Upper lobe of right lung (tissue), 1 donor: ENCODE measurements at regions not wholly inside any gene's neighbourhood (a gene's known extent, or its start where the extent isn't known, plus 50 kb on each side); places are given as distances from the start of the nearest gene placed in this dataset.

Experiments
- ATAC-seq: fragments of 200-7000 bp; cut with Tn5 transposase; one replicate; pipeline ENCODE4 v1.9.1; 2020; ENCODE audit warnings: mild to moderate bottlenecking, moderate library complexity
- DNase-seq: peaks from one replicate; pipeline ENCODE4 v3.0.0-alpha.2; 2020
- H3K27ac ChIP-seq: fragments of 200-600 bp; one replicate; pipeline ENCODE4 v1.8.0; 2022
- H3K27me3 ChIP-seq: fragments of 200-600 bp; one replicate; pipeline ENCODE4 v1.8.0; 2022; ENCODE audit warnings: mild to moderate bottlenecking
- H3K36me3 ChIP-seq: fragments of 200-600 bp; one replicate; pipeline ENCODE4 v1.8.0; 2022
- H3K4me1 ChIP-seq: fragments of 200-600 bp; one replicate; pipeline ENCODE4 v1.8.0; 2022
- H3K4me3 ChIP-seq: fragments of 200-600 bp; one replicate; pipeline ENCODE4 v1.8.0; 2022; ENCODE audit warnings: mild to moderate bottlenecking
- H3K9me3 ChIP-seq: fragments of 200-600 bp; one replicate; pipeline ENCODE4 v1.8.0; 2022
- intact Hi-C: fragments of 100-400 bp; cut with DNase I; formaldehyde crosslinking; loops from one replicate; pipeline ENCODE4 v1.11.0; 2022
- TF ChIP-seq, protein P1 (sequence below): fragments of 200-600 bp; IDR thresholded peaks from one replicate; pipeline ENCODE4 v1.8.0; 2022; ENCODE audit warnings: antibody characterized with exemption
- donor health status: DM: no; HTN: yes; CAD: no; lungs with severe emphysema.

DNA sequence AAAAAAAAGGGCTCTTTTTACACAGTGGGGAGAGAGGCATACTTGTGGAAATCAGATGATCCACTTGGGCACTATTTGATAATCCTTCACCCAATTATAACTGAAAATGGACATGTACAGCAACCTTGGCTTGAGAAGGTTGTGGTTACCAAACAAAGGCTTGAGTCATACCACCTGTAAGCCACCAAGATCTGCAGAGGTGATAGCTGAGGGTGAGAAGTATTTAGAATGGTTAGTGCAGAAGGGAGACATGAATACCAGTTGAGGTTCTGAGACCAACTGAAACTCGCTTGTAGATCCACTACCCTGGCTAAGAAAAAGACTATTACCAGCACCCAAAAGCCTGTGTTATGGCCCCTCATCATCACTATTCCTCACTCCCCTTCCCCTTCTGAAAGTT lies 614.0 kb downstream of the STIM2 start:
- ATAC-seq (no peak), DNase-seq (no peak)
- Histone ChIP-seq H3K27me3 (no peaks in the 10 kb centered on the region), H3K36me3 (no peaks in the 10 kb centered on the region), H3K4me1 (no peaks in the 10 kb centered on the region), H3K27ac (no peak overlapping the region), H3K4me3 (no peak overlapping the region), H3K9me3 (no peaks in the 10 kb centered on the region)
- TF ChIP-seq, protein P1, sequence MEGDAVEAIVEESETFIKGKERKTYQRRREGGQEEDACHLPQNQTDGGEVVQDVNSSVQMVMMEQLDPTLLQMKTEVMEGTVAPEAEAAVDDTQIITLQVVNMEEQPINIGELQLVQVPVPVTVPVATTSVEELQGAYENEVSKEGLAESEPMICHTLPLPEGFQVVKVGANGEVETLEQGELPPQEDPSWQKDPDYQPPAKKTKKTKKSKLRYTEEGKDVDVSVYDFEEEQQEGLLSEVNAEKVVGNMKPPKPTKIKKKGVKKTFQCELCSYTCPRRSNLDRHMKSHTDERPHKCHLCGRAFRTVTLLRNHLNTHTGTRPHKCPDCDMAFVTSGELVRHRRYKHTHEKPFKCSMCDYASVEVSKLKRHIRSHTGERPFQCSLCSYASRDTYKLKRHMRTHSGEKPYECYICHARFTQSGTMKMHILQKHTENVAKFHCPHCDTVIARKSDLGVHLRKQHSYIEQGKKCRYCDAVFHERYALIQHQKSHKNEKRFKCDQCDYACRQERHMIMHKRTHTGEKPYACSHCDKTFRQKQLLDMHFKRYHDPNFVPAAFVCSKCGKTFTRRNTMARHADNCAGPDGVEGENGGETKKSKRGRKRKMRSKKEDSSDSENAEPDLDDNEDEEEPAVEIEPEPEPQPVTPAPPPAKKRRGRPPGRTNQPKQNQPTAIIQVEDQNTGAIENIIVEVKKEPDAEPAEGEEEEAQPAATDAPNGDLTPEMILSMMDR, result no peak
- intact Hi-C loops, result no loop called here

DNA sequence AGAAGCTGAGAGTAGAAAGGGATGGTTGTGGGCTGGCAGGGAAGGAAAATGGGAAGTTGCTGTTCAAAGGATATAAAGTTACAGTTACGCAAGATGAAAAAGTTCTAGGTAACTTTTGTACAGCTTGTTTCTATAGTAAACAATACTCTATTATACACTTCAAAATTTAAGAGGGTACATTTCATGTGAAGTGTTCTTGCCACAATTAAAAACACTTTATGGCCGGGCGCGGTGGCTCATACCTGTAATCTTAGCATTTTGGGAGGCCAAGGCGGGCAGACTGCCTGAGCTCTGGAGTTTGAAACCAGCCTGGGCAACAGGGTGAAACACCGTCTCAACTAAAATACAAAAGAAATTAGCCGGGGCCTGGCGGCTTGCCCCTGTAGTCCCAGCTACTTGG lies 623.6 kb downstream of the STIM2 start:
- TF ChIP-seq, protein P1, result no peak
- H3K9me3 ChIP-seq, result no peaks in the 10 kb centered on the region
- H3K4me3 ChIP-seq, result no peak overlapping the region
- no peaks in the 10 kb centered on the region for H3K36me3 ChIP-seq
- peak; percentile 61 for ATAC-seq
- no peaks in the 10 kb centered on the region for H3K4me1 ChIP-seq
- H3K27ac ChIP-seq, result no peak overlapping the region
- no peaks in the 10 kb centered on the region for H3K27me3 ChIP-seq
- intact Hi-C loops, result no loop called here
- DNase-seq, result peak; percentile 70

DNA sequence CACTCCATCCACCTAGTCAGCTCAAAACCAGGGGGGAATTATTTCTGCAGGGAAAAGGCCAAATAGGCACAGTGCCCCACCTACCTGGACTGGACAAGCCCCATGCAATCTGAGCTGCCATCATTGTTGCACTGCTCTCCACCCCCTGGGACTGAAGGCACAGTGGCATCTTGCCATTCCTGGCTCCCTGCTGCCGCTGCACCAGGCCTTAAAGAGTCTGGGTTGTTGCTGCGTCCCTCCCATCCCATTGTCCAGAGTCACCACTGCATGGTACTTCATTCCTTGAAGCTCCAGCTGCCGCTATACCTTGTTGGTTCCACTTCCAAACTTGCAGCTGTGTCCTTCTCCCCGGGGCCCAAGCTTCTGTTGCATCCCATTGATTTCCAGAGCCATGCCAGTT lies 629.7 kb downstream of the STIM2 start:
- no peak for DNase-seq
- no peaks in the 10 kb centered on the region for H3K36me3 ChIP-seq
- peak; percentile 25 for ATAC-seq
- intact Hi-C loops, result no loop called here
- no peak overlapping the region for H3K27ac ChIP-seq
- H3K4me1 ChIP-seq, result no peaks in the 10 kb centered on the region
- H3K4me3 ChIP-seq, result no peak overlapping the region
- TF ChIP-seq, protein P1, result no peak
- H3K9me3 ChIP-seq, result no peaks in the 10 kb centered on the region
- no peaks in the 10 kb centered on the region for H3K27me3 ChIP-seq

DNA sequence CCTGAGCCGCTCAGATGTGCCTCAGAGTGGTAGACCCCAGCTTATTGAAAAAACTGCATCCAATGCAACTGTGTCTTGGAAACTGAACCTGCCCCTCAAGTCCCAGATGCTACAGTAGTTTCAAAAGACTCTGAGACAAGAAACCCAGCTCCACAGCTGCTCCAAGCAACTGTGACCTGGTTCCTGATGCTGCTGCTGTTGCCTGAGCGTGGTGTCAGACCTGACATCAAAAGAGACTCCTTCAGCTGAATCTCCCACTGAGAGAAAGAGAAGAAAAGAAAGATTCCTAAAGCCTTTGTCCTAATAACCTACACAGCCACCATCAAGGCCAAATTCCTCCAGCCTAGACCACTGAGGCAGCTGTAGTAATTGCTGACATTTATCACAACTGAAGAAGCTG lies 630.1 kb downstream of the STIM2 start:
- no peak for DNase-seq
- TF ChIP-seq, protein P1, result no peak
- Histone ChIP-seq H3K27ac (no peak overlapping the region), H3K27me3 (no peaks in the 10 kb centered on the region), H3K4me3 (no peak overlapping the region), H3K4me1 (no peaks in the 10 kb centered on the region), H3K9me3 (no peaks in the 10 kb centered on the region), H3K36me3 (no peaks in the 10 kb centered on the region)
- intact Hi-C loops, result no loop called here
- no peak for ATAC-seq

DNA sequence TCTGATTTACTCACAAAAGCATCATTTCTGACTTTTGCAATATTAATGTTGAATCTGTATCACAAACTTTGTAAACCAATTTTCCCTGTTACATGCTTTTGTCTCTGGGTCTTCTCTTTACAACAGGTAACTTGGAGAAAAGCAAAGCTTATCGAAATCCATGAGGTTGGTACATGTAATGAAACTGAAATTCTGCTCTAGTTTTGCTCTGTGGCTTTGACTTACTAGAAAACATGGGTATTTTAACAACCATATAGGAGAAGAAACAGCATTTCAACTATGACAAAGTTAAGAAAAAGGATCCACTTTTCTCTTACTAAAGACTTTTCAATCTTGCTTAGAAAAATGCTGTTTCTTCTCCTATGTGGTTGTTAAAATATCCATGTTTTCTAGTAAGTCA lies 645.8 kb downstream of the STIM2 start:
- no peak for ATAC-seq
- no peaks in the 10 kb centered on the region for H3K9me3 ChIP-seq
- H3K36me3 ChIP-seq, result no peaks in the 10 kb centered on the region
- intact Hi-C loops, result no loop called here
- DNase-seq, result no peak
- H3K27me3 ChIP-seq, result no peaks in the 10 kb centered on the region
- H3K4me1 ChIP-seq, result no peaks in the 10 kb centered on the region
- no peak overlapping the region for H3K27ac ChIP-seq
- no peak overlapping the region for H3K4me3 ChIP-seq
- TF ChIP-seq, protein P1, result no peak

DNA sequence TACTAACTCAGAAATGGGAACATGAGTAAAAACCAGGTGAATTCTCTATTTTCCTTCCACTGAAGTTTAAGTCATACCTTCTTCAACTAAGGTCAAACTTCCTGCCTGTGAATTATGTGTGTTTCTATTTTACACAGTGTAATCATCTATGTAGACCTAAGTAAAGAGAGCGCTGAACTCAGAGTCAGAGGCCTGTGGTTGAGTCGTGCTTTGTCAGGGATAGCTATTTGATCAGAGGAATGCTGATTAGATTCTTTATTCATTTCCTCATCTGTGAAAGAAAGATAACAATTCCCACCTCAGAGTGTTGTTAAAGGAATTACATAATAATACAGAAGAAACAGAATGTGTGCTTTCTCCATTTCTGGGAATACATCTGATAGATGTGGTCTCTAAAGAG lies 654.1 kb downstream of the STIM2 start:
- Histone ChIP-seq H3K36me3 (no peaks in the 10 kb centered on the region), H3K27me3 (no peaks in the 10 kb centered on the region), H3K4me1 (no peaks in the 10 kb centered on the region), H3K27ac (no peak overlapping the region), H3K4me3 (no peak overlapping the region), H3K9me3 (no peaks in the 10 kb centered on the region)
- intact Hi-C loops, result no loop called here
- ATAC-seq (no peak), DNase-seq (no peak)
- TF ChIP-seq, protein P1, result no peak
